GM12864 (cell line): ENCODE measurements at regions not wholly inside any gene's neighbourhood (a gene's known extent, or its start where the extent isn't known, plus 50 kb on each side); places are given as distances from the start of the nearest gene placed in this dataset.

Source experiments
- DNase-seq: peaks from one replicate; pipeline ENCODE4 v3.0.0-alpha.2; 2011; ENCODE audit warnings: low read depth
- H3K4me3 ChIP-seq: 2 replicates; pipeline ENCODE4 v1.5.1; 2011; ENCODE audit warnings: mild to moderate bottlenecking, low read depth, low read length, control low read depth
- TF ChIP-seq, protein P1 (sequence below): IDR thresholded peaks from 2 replicates; pipeline ENCODE4 v1.5.1; 2011; ENCODE audit warnings: low read depth, mild to moderate bottlenecking, moderate library complexity, low read length, control low read depth, inconsistent platforms; ENCODE audit errors: missing control alignments

GRCh38 chr7:25578991-25579777 lies 350.9 kb upstream of the NPVF start:
- no peak for DNase-seq
- H3K4me3 ChIP-seq: no peak overlapping the region
- TF ChIP-seq, protein P1, sequence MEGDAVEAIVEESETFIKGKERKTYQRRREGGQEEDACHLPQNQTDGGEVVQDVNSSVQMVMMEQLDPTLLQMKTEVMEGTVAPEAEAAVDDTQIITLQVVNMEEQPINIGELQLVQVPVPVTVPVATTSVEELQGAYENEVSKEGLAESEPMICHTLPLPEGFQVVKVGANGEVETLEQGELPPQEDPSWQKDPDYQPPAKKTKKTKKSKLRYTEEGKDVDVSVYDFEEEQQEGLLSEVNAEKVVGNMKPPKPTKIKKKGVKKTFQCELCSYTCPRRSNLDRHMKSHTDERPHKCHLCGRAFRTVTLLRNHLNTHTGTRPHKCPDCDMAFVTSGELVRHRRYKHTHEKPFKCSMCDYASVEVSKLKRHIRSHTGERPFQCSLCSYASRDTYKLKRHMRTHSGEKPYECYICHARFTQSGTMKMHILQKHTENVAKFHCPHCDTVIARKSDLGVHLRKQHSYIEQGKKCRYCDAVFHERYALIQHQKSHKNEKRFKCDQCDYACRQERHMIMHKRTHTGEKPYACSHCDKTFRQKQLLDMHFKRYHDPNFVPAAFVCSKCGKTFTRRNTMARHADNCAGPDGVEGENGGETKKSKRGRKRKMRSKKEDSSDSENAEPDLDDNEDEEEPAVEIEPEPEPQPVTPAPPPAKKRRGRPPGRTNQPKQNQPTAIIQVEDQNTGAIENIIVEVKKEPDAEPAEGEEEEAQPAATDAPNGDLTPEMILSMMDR: no peak

GRCh38 chr7:25579778-25580075 lies 351.4 kb upstream of the NPVF start:
- TF ChIP-seq, protein P1: no peak
- no peak for DNase-seq
- no peak overlapping the region for H3K4me3 ChIP-seq

- TF ChIP-seq, protein P1: no peak
- no peak for DNase-seq
These were observed 351.9 kb upstream of the NPVF start for GRCh38 chr7:25580141-25580540.

DNA sequence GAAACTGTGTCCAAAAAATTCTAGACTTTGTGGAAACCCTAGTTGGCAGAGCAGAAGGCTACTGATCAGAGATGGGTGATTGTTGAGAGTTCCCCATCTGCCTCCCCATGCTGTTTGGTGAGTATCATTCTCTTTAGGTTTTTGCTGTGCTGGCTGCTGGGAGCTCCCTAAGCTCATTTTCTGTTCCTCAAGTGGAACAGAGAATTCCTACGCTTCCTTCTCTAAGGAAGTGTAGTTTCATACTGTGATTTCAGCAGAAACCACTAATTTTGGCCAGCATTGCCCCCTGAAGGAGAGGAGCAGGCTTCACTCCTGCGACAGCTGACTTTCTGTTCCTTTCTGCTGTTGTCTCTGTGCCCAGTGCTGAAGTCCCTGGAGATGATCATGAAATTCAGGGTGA lies 355.3 kb upstream of the NPVF start:
- no peak overlapping the region for H3K4me3 ChIP-seq
- no peak for DNase-seq
- TF ChIP-seq, protein P1: no peak

More at GRCh38 chr7:25580141-25580540, 351.9 kb upstream of the NPVF start:
- no peak overlapping the region for H3K4me3 ChIP-seq

GRCh38 chr7:25584112-25584938 lies 356.0 kb upstream of the NPVF start:
- no peak overlapping the region for H3K4me3 ChIP-seq
- no peak for DNase-seq
- TF ChIP-seq, protein P1: no peak

DNA sequence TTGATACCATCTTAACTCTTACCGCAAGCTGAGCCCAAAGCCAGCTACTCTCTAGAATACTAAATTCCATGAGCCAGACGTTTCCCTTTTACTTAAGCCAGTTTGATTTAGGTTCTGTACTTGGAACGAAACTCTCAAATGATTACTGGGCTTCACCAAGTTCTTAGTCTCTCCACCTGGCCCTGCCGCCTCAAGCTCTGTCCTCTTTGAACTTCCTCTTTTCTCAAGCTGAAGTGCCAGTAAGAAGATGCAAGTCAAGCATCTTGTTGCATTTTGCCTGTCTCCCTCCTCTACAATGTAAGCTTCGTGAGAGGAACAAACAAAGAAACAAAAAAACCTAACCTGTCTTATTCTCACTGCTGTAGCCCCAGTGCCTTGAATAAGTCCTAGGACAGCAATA lies 358.2 kb upstream of the NPVF start:
- no peak for DNase-seq
- no peak overlapping the region for H3K4me3 ChIP-seq
- TF ChIP-seq, protein P1: no peak

DNA sequence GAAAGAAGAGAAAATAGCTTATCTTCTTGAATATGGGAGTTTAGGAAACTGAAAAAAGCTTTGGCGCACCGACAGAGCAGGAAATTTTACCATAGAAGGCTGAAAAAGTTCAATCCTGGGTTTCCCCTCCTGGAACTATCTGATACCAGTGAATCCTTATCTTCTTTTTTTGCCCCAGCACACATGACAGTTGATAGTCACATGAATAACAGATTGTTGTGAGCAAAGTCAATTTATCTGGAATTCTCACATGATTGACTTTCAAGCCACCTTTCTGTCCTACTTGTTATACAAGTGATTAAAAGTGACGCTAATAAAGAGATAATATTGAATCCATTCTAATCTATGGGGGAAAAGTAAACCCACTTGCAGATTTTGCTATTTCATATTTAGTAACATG lies 365.8 kb upstream of the NPVF start:
- no peak for DNase-seq
- TF ChIP-seq, protein P1: no peak
- H3K4me3 ChIP-seq: no peak overlapping the region
